Right kidney (tissue), 1 donor: ENCODE measurements at regions not wholly inside any gene's neighbourhood (a gene's known extent, or its start where the extent isn't known, plus 50 kb on each side); places are given as distances from the start of the nearest gene placed in this dataset.
"Not testable (repeated sequence)": the region's sequence is repeated elsewhere in the genome, so short reads cannot be mapped to it uniquely, and the experiment has no call there.

ENCODE experiments used
- DNase-seq: peaks from one replicate; pipeline ENCODE4 v3.0.0-alpha.2; 2016

- no peak for DNase-seq
Observed at GRCh38 chr9:89674667-89675057, 69.8 kb downstream of the GADD45G start.

DNA sequence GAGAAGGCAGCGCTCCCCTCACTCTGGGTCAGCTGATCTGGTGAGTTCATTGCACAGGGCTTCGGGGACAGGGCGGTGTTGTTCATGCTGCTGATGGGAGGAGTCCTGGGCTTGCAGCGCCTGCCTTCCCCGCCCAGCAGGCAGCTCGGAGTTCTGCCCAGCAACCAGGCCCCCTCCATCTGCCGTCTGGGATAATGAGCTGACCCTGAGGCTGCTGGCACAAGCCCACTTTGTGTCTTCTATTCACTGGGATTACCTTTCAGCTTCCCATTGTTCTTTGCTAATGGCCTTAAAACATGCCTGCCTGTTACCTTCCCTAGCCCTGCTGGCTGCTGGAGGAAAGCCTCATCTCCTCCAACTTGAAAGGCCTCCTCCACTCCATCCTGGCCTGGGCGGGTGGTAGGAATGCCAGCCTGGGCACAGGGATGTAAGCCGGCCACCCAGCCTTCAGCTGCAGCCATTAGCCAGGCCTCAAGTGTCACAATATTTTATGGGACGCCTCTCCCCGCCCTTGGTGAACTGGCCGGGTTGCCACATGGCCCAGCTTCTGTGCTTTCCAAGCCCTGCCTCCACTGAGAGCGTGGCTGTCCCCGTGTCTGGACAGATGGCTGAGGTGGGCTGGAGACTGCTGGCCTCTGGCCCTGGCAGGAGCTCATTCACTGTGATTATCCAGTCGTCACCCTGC, 70.4 kb downstream of the GADD45G start:
- DNase-seq, result no peak

DNA sequence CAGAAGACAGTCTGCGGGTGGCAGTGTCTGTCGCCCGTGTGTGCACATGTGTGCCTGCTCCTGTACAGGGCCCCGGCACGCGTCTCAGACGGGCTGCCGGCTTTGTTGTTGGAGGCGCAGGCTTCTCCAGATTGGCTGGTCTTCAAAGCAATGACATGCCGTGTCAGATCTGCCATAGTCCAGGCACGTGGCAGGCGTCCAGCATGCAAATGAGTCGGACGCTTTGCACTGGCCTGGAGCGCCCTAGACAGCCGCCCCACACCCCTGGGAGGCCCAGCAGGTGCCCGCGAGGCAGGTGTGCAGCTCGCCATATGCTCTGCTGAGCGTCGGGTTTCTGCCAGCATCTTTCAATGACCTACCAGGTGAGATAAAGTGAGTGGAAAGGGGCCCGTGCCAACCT, 71.5 kb downstream of the GADD45G start:
- no peak for DNase-seq

GRCh38 chr9:89677702-89678395, 73.0 kb downstream of the GADD45G start:
- DNase-seq, result peak; percentile 57

DNA sequence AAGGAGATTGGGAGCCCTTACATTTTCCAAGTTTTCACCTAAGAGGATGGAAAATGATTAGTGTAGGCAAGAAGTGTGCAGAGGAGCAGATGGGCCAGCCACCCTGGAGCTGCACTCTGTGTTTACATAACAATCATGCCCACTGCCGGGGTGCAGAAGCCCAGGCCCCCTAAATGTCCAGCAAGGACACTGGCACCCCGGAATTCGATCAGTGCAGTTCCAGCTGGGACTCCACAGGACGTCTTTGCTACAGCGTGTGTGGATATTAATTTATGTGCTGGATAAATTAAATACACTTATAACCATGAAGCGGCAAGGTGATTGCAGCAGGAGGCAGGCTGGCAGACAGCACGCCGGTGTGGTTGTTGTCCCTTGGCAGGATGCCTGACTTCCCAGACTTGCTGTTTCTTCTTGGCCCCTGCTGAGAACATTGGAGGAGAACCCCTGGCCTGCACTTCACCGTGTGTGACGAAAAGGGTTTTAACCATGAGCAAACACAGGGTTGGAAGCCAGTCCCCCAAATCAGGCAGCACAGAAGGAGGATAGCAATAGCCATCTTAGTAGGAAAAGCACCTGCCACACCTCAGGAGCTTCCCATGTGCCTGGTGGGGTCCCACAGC, 73.7 kb downstream of the GADD45G start:
- no peak for DNase-seq

- no peak for DNase-seq
Observed at GRCh38 chr9:89679016-89679415, 74.2 kb downstream of the GADD45G start.

GRCh38 chr9:89679581-89679980, 74.8 kb downstream of the GADD45G start:
- DNase-seq, result no peak

- DNase-seq, result no peak
Observed at GRCh38 chr9:89680547-89681467, 76.0 kb downstream of the GADD45G start.

DNA sequence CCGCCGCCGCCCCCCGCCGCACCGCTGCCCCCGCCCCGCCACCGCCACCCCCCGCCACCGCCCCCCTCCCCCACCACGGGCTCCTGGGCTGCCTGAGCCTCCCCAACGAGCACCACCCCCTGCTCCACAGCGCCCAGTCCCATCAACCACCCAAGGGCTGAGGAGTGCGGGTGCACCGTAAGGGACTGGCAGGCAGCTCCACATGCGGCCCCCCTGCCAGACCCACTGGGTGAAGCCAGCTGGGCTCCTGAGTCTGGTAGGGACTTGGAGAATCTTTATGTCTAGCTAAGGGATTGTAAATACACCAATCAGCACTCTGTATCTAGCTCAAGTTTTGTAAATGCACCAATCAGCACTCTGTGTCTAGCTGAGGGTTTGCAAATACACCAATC, 76.7 kb downstream of the GADD45G start:
- not testable (repeated sequence) for DNase-seq

DNA sequence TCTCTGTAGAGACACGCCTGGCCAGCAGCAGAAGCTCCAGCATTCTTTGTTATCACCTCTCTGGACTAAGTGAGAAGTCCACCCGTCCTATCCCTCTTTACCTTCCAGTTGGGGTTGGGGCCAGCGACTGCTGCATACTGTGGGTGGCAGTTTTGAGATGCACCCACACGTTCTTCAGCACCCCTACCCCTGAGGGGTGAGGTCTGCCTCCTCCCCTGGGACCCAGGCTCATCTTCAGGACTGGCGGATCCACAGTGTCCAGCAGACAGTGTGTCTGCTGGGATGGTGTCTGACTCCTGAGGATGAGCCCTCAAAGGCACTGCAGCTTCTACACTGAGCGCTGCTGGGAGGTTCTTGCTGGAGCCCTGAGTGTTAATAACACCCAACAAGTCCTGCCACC, 78.8 kb downstream of the GADD45G start:
- DNase-seq, result no peak

DNA sequence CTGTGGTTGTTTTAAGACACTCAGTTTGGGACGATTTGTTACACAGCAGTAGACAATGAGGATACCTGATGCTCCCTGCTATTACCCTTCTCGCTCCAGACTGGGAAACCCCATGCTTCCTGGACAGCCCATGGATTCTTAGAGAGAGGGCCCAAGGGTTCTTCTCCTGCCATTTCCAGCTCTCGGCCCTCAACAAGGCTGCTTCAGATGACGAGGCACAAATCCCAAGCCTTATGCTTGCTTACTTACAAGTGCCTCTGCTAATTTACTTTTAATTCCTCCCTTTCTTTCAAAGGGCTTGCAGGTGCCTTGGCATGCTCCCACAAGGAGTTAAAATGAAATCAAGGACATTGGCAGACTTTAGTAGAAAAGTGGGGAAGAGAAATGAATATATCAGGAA, 79.4 kb downstream of the GADD45G start:
- no peak for DNase-seq

- DNase-seq, result no peak
Observed at GRCh38 chr9:89684912-89685636, 80.3 kb downstream of the GADD45G start.

DNA sequence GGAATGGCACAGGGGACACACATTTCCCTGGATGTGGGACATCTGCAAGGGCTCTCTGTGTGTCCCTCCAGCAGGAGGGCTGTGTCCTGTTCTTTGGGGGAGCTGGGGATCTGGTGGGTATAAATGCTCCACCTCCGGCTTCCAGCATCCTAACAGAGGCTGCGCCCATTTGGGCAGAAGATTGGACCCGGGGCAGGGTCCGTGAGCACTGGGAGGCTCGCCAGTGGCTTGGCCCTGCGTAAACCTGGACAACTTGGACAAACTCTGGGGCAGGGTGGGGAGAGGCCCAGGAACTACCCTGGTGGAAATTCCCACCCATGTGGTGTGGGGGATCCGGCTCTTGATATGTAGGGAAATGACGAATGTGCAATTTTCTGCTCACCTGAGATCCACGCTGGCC, 80.9 kb downstream of the GADD45G start:
- DNase-seq, result no peak

DNA sequence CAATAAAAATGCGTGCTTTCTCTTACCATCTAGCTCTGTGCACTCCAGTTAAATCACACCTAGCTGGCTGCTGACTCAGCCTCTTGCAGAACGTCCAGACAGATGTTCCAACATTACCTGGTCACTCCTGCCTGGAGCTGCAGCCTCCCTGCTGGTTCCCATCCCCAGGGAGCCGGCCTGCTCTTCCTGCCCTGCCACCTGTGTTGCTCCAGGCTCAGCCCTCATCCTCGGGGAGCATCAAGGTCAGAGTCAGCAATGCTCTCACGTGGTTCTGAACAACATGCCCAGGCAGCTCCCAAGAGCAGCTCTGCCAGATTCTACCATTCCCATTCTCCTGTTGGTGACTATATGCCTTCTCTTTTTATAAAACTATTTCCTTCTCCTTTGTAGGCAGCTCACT, 81.3 kb downstream of the GADD45G start:
- no peak for DNase-seq

GRCh38 chr9:89686621-89687020, 81.8 kb downstream of the GADD45G start:
- DNase-seq, result no peak

DNA sequence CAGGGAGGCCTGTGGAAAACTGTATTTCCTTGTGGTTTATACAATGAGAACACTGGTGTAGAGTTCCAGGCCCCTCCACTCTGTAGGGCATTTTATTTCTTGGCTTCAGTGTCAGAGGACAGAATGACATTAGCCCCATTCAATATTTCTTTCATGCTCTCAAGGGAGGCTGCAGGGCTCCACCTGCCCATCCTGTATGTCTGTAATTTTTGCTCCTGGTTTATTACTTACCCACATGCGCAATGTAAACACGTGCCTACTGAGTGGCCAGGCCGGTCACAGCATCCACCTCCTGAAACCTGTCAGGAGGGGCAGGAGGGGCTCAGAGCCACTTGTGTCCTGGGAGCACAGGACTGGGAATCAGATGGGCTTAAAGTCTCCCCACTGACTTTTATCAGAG, 82.4 kb downstream of the GADD45G start:
- DNase-seq, result no peak

GRCh38 chr9:89687848-89688247, 83.0 kb downstream of the GADD45G start:
- no peak for DNase-seq

DNA sequence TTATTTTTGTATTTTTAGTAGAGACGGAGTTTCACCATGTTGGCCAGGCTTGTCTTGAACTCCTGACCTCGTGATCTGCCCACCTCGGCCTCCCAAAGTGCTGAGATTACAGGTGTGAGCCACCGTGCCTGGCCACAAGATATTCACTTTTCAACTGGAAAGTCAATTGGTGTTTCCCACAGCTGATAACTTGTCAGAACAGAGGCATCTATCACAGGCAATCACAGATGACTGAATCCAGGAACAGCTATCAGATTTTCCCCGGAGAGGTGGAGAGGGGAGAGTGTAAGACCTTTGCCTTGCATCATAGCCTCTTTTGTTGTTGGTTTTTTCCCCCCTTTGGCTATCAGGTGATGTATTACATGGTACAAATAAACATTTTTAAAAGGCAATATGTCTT, 84.5 kb downstream of the GADD45G start:
- not testable (repeated sequence) for DNase-seq

GRCh38 chr9:89690334-89690912, 85.6 kb downstream of the GADD45G start:
- DNase-seq, result no peak

- DNase-seq, result no peak
Observed at GRCh38 chr9:89695441-89695891, 90.7 kb downstream of the GADD45G start.

- DNase-seq, result not testable (repeated sequence)
Observed at GRCh38 chr9:89695979-89696378, 91.2 kb downstream of the GADD45G start.

DNA sequence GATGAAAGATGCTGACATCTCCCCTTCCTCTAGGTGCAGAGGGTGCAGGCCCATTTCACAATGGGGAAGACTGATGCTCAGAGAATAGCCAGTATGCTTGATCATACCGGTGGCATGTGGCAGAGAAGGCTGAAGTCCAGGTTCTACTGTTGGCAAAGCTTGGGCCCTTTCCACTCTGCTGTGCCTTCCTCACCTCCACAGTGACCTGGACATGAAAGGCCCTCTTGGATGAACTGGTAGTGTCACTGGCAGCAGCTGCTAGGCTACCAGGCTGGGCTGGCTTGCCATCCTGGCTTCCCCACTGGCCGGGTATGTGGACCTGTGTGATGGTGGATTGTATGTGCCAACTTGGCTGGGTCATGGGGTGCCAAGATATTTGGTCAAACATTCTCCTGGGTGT, 92.0 kb downstream of the GADD45G start:
- no peak for DNase-seq
